ENCODE measurements at regions not wholly inside any gene's neighbourhood (a gene's known extent, or its start where the extent isn't known, plus 50 kb on each side); places are given as distances from the start of the nearest gene placed in this dataset.

DNA sequence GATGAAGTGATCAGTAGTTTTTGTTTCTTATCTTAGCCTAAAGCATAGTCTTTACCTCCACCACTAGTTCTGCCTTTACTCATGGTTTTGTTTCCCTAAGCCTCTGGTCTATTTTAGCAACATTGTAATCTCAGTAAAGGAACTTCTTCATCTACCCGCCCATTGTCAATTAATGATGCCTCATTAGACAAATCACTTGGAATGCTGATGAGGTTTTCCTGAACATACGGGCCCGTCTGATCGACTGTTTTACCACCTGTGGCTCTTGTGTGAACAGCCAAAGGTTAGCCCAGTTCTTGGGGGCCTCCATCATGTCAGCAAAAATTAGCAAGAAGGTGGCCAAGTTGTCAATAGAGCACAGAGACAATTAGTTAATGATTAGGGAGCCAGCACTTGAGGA lies 470.1 kb upstream of the ARRDC4 start:
- TF ChIP-seq, protein P1, sequence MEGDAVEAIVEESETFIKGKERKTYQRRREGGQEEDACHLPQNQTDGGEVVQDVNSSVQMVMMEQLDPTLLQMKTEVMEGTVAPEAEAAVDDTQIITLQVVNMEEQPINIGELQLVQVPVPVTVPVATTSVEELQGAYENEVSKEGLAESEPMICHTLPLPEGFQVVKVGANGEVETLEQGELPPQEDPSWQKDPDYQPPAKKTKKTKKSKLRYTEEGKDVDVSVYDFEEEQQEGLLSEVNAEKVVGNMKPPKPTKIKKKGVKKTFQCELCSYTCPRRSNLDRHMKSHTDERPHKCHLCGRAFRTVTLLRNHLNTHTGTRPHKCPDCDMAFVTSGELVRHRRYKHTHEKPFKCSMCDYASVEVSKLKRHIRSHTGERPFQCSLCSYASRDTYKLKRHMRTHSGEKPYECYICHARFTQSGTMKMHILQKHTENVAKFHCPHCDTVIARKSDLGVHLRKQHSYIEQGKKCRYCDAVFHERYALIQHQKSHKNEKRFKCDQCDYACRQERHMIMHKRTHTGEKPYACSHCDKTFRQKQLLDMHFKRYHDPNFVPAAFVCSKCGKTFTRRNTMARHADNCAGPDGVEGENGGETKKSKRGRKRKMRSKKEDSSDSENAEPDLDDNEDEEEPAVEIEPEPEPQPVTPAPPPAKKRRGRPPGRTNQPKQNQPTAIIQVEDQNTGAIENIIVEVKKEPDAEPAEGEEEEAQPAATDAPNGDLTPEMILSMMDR (IDR thresholded peaks at IDR 0.05; ENCODE audit: borderline replicate concordance), result no peak

DNA sequence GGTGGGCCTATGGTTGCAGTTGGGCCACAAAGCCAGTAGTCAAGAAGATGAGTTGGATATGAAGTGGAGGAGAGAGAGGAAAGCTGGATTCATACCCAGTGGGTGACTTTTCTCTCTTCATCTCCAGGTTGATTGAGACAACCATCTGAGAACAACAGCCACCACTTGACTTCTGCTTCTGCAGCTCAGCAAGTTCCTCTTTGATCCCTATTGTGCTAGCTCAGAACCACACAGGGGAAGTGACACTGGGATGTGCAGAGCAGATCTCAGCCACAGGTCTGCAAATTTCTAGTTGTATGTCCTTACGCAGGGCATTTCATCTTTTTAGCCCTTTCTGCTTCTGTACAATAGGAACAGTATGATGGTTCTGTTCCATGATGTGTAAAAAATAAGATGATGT lies 459.2 kb upstream of the ARRDC4 start:
- TF ChIP-seq, protein P1 (IDR thresholded peaks at IDR 0.05; ENCODE audit: borderline replicate concordance), result no peak
- Histone ChIP-seq H3K36me3 (no peaks in the 10 kb centered on the region), H3K9me3 (replicated peaks) (no peaks in the 10 kb centered on the region), H3K27me3 (ENCODE audit: low read depth) (no peaks in the 10 kb centered on the region), H3K4me3 (no peak overlapping the region), H3K27ac (replicated peaks) (no peak overlapping the region), H3K4me1 (no peaks in the 10 kb centered on the region)
- intact Hi-C loops (cut with micrococcal nuclease), result no loop called here
- no peak for DNase-seq

More for the DNA sequence above, 470.1 kb upstream of the ARRDC4 start:
- no peaks in the 10 kb centered on the region for H3K36me3 ChIP-seq
- no peaks in the 10 kb centered on the region for H3K27me3 ChIP-seq (ENCODE audit: low read depth)
- H3K4me3 ChIP-seq, result no peak overlapping the region
- no peaks in the 10 kb centered on the region for H3K9me3 ChIP-seq (replicated peaks)
- no peak overlapping the region for H3K27ac ChIP-seq (replicated peaks)
- H3K4me1 ChIP-seq, result no peaks in the 10 kb centered on the region
- no peak for DNase-seq
- intact Hi-C loops (cut with micrococcal nuclease), result no loop called here

DNA sequence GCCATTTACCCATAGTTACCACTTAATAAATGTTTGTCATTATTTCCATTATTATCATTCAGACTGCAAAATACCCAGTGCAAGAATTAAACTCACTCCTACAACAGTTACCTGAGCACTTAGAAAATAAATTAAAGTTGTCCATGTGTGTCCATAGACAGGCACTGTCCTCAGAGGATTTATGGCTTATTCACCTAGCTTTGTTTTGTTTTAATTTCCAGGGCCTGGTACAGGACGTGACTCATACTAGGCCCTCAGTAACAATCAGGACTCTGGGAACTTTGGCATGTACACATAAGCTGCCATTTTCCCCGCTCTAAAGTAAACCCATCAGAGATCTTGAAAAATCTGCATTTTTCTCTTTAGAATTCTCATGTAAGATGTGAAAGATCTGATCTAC lies 458.5 kb upstream of the ARRDC4 start:
- no peak for DNase-seq
- no peaks in the 10 kb centered on the region for H3K36me3 ChIP-seq
- intact Hi-C loops (cut with micrococcal nuclease), result no loop called here
- H3K4me1 ChIP-seq, result no peaks in the 10 kb centered on the region
- H3K4me3 ChIP-seq, result no peak overlapping the region
- no peaks in the 10 kb centered on the region for H3K9me3 ChIP-seq (replicated peaks)
- H3K27ac ChIP-seq (replicated peaks), result no peak overlapping the region
- H3K27me3 ChIP-seq (ENCODE audit: low read depth), result no peaks in the 10 kb centered on the region
- TF ChIP-seq, protein P1 (IDR thresholded peaks at IDR 0.05; ENCODE audit: borderline replicate concordance), result no peak

DNA sequence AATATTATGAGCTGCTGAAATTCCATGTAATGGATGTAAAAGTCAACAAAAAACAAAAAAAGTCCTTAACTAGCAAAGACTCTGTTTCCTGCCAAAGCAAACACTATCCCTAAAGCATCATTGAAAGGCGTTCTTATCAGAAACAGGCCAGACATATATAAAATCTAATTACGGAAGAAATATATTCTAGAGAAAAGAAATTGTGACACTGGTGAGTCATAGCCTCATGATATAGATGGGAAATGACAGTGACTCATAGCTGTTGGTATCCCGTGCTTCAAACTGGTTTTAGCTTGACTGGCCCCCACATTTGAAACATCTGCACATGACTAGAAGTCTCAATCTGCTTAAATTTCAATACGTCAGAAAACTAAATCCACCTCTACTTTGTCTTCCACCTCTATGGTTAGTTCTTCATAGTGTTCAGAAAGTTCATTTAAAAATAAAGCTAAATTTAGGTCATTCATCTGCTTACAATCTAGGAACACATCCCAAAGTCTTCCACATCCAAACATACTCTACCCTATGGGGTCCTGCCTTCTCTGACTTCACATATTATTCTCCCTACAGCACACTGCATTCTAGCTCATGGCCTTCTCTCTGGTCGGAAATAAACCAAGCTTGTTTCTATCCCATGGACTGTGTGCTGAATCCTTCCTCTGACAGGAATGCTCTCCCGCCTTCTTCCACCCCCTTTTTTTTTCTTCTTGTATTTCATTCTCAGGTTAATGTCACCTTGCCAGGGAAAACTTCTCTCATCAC lies 456.3 kb upstream of the ARRDC4 start:
- intact Hi-C loops (cut with micrococcal nuclease), result no loop called here
- H3K4me1 ChIP-seq, result no peaks in the 10 kb centered on the region
- no peak overlapping the region for H3K4me3 ChIP-seq
- H3K27ac ChIP-seq (replicated peaks), result no peak overlapping the region
- no peaks in the 10 kb centered on the region for H3K36me3 ChIP-seq
- no peaks in the 10 kb centered on the region for H3K27me3 ChIP-seq (ENCODE audit: low read depth)
- DNase-seq, result no peak
- TF ChIP-seq, protein P1 (IDR thresholded peaks at IDR 0.05; ENCODE audit: borderline replicate concordance), result no peak
- H3K9me3 ChIP-seq (replicated peaks), result no peaks in the 10 kb centered on the region

DNA sequence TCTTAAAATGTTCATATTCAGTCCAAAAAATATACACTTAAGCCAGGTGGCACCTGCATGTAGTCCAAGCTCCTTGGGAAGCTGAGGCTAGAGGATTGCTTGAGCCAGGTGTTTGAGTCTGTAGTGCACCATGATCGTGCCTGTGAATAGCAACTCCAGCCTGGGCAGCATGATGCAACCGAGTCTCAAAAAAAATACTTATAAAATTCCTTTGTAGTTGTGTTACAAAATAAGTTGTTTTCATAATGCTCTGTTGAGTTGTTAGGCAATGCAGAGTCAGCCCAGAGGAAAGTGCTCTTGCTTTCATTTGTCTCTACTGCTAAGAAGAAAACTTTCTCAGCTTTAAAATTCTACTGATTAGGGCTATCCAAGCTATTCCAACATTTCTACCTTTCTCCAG lies 442.8 kb upstream of the ARRDC4 start:
- Histone ChIP-seq H3K4me3 (no peak overlapping the region), H3K27ac (replicated peaks) (no peak overlapping the region), H3K4me1 (peaks cover 13% of the 10 kb centered on the region), H3K27me3 (ENCODE audit: low read depth) (no peaks in the 10 kb centered on the region), H3K9me3 (replicated peaks) (no peaks in the 10 kb centered on the region), H3K36me3 (no peaks in the 10 kb centered on the region)
- TF ChIP-seq, protein P1 (IDR thresholded peaks at IDR 0.05; ENCODE audit: borderline replicate concordance), result no peak
- intact Hi-C loops (cut with micrococcal nuclease), result no loop called here
- DNase-seq, result no peak
